ENCODE measurements at regions not wholly inside any gene's neighbourhood (a gene's known extent, or its start where the extent isn't known, plus 50 kb on each side); places are given as distances from the start of the nearest gene placed in this dataset.

DNA sequence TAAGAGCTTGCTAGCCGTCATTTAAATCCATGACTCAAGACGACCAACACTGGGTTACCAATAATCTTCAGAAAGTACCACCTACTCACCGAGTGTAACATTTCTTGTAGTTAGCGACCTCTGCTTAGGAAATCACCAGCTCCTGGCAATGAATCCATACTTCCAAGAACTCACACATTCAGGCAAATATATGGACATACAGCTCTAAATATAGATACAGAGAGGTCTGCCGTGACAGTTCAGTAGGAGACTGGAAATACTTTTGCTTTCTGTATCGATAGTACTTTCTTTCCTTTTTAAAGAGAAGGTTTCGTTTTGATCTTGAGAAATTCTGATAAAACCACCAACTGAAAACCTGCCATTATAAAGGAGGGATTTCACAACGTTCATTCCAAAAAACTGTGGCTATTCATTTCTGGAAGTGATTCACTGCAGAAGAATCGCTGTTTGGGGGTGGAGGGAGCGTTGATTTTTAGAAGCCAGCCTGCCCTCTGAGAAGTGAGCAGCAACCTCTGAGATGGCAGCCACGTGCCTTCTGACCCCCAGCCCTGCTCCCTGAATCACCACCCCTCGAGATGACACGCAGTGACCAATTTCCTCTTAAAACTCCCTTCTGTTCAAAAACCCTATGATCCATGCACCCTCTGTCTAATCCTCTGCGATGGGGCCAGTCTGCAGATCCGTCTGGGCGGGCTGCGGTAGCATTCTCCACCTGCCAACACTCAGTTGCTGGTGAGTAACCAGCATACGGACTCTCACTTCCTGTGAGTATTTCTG, 179.0 kb upstream of the KLF14 start:
- DNase-seq = peak; percentile 76 to 85

DNA sequence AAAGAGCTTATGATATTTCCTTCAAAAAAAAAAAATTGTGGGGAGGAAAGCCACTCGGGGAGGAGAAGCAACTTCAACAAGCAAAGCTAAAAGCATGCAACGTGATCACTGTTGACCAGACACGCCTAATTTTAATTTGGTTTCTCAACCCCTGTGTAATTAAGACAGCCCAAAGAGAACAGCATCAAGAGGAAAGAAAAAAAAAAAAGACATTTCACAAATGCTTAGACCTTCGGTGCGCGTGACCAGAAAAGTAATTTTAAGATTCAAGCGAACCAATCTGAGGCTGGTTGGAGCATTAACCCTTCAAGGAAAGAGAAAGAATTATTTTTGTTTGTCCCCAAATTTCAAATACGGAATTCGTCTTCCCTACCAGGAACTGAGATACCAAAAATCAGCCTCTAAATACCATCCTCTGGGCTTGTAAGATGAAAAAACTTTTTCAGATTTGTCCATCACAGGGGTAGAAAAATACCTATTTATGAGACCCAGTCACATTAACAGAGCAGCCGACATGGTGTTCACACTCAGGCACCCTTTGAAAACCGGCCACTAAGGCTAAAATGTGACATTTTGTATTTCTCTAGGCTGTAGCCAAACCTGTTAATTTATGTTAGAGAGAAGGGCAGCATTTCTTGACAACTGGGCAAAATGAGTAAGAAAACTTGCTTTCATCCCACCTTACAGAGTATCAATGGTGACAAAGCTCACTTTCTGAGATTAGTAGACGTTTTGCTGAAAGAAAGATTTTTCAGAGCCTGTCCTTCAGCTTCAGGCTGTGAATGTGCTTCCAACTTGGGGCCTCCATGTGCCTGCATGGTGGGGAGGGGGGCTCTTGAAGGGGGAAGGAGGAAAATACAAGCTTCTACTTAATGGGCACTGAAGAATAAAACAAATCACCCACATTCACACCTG, 179.9 kb upstream of the KLF14 start:
- DNase-seq = peak in 1 of 2 donors; percentile 22

DNA sequence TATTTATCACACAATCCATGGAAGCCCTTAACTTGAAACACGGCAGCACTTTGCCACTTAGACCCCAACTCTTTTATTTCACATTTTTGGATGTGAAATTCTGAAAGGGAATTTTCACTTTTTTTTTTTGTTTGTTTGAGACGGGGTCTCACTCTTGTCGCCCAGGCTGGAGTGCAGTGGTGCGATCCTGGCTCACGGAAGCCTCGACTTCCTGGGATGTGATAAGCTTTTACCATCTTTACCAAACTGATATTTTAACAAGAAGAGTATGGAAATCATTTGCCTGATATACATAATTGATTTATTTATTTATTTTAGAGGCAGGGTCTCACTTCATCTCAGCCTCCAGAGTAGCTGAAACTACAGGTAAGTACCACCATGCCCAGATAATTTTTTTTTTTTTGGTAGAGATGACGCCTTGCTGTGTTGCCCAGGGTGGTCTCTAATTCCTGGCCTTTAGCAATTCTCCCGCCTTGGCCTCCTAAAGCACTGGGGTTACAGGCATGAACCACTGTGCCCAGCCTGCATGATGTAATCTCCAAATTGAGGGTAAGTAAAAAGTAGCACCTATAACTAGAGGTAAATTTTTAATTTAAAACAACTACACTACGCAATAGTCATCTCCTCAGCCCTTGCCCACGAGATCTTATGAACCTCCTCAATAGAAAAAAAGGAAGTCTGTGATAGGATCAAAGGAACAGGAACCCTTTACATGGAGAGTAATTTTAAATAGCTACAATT, 180.7 kb upstream of the KLF14 start:
- DNase-seq = peak in 1 of 2 donors; percentile 19

DNA sequence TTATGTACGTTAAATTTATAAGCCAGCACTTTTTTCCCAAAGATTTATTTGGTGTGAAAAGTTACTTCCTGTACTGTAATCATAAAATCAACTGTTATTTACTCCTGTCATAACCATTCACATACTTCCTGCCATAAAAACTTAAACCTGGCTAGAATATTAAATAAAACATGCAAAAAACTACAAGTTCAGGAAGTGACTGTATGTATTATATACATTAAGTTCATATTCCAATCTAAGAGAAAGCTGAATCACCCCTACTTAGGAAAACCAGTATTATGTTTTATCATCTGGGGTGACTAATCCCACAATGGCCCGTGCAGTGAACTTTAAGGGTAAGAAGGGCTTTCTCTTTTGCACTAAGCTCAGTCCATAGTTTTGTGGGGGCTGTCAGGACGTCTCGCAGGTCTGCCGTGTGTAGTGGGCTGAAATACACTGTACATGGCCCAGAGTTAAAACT, 183.7 kb upstream of the KLF14 start:
- peak in 1 of 2 donors; percentile 38 for DNase-seq

DNA sequence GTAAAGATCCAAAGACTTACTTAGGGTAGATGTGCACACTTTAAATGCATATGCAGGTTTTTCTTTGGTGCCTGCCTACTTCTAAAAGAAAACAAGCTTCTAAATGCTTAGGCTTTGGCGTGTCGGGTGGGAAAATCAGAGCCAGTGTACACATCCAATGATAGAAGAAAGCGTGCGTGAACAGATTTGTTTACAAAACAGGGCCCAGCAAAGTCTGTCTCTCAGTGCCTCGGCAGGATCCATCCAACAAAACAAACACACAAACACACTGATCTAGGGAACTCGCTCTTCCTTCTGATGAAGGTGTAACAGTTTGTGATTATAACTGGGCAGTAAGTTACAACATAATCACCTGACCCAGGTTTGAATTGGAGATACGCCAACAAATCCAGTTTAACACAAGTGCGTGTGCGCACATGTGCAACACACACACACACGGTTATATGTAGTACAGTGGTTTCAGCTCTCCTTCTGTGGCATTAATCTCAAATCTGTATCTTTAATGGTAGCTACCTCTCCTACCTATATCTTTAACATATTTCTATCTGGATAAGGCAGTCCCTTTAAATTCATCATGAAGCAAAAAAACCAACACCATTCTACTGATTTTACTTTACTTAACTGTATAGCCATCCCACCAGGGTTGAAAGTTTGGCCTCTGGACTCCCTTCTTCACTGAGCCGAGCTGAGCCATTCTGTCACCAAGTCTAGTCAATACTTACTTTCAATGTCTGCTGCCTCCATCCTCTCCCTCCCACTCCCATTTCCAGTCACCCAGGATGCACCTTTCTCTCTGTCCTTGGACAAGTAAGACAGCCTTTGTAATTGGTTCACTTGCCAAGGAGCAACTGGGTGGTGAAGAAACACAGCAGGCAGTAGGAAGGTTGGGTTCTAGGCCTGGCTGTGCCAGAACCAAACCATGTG, 184.4 kb upstream of the KLF14 start:
- DNase-seq = peak in 1 of 2 donors; percentile 39

- DNase-seq = no peak
These were observed 185.5 kb upstream of the KLF14 start for GRCh38 chr7:130919316-130920103.

DNA sequence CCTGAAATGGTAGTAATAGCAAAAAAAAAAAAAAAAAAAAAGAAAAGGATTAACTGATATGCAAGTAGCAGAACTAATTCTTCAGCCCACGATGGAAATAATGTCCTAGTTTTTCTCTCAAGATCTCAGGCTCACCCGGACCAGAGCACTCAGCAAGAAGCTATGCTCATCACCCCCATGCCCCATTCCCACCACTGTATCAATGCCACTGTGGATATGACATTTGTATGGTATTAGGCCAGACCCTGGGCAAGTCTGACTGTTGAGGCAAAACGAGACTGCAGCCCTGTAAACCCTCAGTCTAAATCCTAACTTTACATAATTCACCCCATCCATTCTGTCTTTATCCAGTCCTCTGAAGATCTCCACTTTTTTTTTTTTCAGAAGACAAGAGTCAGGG, 186.1 kb upstream of the KLF14 start:
- peak in 1 of 2 donors; percentile 21 for DNase-seq

- DNase-seq = peak in 1 of 2 donors; percentile 25
These were observed 187.6 kb upstream of the KLF14 start for GRCh38 chr7:130921391-130922180.

DNA sequence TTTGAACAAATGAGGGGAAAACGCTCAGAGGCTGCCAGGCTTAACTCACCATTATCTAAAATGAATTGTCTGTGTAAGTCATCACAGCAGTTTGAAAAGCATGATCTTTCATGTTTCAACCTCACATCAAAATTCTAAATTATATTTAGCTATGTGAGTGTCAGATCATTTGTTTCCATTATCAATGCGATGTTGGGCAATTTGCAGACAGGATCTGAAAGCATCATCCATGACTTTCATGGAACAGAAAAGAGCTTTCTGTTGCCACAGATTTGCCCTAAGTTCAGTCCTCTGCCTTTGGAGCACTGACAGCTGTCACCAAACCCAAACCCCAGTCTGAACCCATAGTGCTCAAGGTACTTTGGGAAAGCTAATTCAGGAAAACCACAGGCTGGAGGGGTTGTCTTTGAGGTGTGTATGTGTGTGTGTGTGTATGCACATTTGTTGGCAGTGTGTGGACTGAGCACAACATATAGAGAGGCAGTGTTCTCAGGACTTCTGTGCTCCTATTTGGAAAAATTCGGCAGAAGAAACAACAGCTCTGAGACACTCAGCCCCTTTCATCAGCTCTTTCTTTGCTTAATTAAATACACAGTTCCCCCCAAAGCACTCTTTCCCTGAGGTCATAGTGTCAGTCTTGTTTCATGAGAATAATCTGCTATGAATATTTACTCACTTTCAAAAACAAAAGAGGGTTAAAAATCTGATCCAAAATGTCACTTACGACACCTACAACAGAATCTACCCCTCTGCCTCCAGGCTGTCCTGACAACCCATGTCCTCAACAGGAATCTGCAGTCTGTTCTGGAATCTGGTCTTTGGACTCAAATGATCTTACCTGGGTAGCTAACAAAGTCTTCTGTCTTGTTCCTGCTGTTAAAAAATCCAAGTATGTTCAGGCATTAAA, 188.5 kb upstream of the KLF14 start:
- peak in 1 of 2 donors; percentile 15 for DNase-seq

DNA sequence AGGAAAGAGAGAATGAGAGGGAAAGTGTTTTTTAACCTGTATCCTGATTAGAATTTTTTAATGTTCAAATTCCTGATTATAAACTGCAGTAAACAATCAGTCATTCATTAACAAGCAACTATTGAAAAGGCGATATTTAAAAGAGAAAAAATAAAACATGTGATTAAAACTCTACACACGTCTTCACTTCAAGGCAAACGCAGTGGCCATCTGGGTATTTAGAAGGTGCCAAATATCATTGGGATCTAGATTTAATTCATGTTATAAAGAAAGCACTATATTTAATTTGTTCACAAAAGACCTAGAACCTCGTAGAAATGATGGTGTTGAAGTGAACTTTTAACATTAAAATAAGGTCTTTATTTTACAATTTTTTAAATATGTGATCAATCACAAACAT, 189.4 kb upstream of the KLF14 start:
- DNase-seq = no peak

GRCh38 chr7:130923930-130924329, 189.9 kb upstream of the KLF14 start:
- peak in 1 of 2 donors; percentile 16 for DNase-seq

- peak in 1 of 2 donors; percentile 16 for DNase-seq
These were observed 191.3 kb upstream of the KLF14 start for GRCh38 chr7:130925136-130925794.

- DNase-seq = peak in 1 of 2 donors; percentile 47
These were observed 192.1 kb upstream of the KLF14 start for GRCh38 chr7:130926001-130926691.

- peak in 1 of 2 donors; percentile 22 for DNase-seq
These were observed 193.1 kb upstream of the KLF14 start for GRCh38 chr7:130927062-130927461.

GRCh38 chr7:130927564-130927963, 193.6 kb upstream of the KLF14 start:
- peak in 1 of 2 donors; percentile 19 for DNase-seq

GRCh38 chr7:130929896-130930659, 196.1 kb upstream of the KLF14 start:
- peak in 1 of 2 donors; percentile 28 for DNase-seq

DNA sequence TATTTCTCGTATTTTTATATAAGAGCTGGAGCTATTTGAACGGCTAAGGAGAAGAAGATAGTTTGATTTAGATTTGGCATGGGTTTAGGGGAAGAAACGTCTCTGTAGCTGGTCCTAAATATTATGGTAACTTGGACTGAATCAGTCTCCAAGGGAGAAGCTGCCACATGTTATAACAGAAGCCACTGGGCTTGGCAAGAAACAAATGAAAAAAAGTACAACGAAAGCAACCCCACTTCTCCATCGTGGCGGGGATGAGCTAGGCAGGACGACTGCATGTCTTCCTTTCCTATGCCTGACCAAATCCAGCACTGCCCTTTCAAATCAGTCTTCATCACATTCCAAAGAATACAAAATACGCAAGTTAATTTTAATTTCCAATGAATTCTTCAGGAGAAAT, 196.7 kb upstream of the KLF14 start:
- DNase-seq = peak in 1 of 2 donors; percentile 16

Data from stimulated activated CD4-positive, alpha-beta T cell treated with anti-CD3 and anti-CD28 coated beads, Interleukin-2, amount 100 ng/mL, for 24 hours (primary cell).